ENCODE measurements at regions not wholly inside any gene's neighbourhood (a gene's known extent, or its start where the extent isn't known, plus 50 kb on each side); places are given as distances from the start of the nearest gene placed in this dataset.
"Not testable (repeated sequence)": the region's sequence is repeated elsewhere in the genome, so short reads cannot be mapped to it uniquely, and the experiment has no call there.

- peak; percentile 13 for DNase-seq
Observed at GRCh38 chr12:88733008-88733407, 152.7 kb upstream of the KITLG start.

DNA sequence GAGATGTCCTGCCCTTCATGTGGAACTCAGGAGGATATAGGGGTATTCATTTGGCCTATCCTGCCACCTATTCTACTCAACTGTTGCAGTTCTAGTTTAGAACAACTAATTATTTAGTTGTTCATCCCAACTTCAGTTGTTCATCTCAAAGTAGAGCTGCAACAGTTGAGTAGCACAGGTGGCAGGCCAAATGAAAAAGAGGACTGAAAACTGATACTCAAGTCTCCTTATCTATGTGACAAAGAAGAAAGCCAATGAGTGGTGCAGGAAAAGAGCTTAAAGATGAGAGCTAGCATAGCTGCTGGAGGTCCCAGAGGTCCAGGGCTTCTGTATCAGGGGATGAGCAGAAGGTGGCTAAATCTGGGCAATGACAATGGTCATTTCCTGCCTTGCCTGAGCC lies 148.9 kb upstream of the KITLG start:
- DNase-seq, result no peak

DNA sequence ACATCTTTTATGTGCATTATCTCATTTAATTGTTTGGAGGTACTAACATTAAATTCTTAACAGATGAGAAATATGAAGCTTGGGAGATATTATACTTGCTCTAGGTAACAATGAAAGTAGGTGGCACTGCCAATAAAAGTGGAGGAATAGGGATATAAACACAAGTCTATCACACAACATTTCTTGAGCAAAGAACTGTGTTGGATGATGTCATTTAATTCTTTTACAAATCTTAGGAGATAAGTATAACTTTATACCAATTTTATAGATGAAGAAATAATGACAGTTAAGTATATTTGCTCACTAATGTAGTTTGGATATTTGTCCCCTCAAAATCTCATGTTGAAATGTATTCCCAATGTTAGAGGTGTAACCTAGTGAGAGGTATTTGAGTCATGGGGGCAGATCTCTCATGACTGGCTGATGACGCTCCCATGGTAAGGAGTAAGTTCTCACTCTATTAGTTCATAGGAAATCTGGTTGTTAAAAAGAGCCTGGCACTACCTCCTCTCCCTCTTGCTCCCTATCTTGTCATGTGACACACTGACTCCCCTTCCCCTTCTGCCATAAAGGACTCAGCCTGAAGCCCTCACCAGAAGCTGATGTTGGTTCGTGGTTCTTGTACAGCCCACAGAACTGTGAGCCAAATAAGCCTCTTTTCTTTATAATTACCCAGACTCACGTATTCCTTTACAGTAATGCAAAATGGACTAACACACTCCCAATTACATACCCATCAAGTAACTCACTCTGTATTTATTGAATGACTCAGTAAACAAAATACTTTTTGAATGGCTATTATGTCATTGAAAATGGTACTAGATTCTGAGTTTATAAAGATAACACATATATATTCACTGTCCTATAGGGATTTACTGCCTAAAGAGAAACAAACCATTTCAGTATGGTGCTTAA lies 146.8 kb upstream of the KITLG start:
- DNase-seq, result no peak

DNA sequence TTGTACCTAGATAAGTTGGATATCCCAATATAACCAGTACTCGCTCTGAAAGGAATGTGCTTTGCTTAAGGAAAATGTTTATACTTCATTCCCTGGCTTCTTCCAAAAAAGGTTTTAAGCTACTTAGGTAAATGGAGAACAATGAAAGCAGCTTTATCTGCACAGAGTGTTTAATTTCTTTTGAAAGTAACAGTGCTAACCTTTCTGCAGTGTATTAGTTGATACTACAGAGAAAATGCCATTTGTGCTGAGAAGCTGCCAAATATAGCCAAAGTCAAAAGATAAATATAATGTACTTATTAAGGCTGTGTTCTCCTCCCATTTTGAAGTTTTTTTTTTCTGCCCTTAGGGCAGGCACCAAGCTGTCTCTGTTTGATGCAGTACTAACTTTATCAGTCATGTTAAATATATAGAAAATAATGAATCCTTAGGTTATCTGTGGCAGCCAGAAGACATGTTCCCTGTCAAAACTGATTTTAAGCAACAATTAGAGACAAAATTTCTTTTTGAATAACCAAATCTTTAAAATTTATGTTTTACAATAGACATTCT lies 145.4 kb upstream of the KITLG start:
- DNase-seq, result no peak

DNA sequence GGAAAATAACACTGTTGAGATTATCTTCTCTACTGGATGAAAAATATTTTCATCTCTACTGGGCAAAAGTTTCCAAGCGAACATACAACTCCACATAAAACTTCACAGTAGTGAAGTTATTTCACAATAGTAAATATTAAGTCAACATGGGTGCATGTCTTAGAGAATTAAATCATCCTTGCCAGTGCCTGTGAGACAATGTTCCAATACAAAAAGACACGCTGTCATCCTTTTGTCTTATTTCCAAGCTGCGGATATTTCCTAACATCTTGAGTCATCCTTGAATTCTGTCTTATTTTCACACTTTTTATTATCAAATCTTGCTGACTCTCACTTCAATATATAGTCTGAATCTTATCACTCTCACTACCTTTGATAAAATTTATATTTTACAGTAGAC lies 142.9 kb upstream of the KITLG start:
- DNase-seq, result no peak

DNA sequence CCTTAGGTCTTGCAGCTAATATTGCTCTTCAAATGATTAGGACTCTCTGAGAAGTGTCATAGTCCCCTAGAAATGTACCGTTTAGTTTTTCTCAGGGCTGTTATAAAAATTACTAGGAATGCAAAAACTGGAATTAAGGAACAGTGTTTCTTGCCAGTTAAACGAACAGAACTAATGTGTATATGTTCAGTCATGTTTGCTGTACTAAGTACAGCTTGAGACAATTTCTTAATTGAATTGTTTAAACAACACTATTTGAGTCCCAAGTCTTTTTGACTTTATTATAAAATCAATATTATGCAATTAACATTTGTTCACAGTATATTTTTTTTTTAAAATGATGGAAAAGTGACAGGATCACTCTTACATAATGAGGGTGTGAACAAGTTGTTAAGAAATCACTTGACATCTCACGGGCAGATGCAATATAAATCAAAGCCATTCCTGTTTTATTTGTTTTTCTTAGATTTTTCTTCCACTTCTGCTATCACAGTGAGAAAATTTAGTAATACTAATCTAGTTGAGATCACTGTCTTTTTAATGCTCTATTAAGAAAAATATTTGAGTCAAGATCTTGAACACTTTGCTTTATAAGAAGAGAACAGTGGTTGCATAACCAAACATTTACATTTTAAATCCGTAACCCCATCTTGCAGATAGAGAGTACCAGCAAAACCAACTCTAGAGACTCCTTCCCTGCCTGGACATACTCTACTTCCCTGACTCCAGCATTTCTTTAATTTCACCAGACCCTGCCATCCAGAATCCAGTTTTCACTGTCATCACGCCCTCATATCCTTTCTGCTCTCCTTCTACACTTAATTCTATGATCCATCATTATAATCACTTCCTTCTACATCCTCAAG lies 140.7 kb upstream of the KITLG start:
- no peak for DNase-seq

DNA sequence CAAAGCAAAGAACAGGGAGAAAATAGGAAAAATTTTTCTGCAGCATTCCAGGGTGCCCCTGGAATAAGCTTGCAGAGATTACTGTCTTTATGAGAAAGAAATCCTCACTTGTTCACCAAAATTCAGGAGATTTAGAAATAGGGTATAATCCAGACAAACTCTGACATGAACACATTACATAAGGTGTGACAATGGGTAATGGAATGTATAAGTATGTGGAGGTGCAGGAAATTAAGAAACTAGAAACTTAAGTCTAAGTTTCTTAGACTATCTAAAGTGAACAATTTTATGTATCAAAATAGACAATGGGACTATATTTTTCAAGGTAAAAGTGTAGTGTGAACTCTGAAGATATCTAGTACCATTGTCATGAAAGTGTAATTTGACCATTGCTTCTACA lies 140.0 kb upstream of the KITLG start:
- no peak for DNase-seq

- no peak for DNase-seq
Observed at GRCh38 chr12:88717188-88717587, 136.9 kb upstream of the KITLG start.

GRCh38 chr12:88716240-88716639 lies 136.0 kb upstream of the KITLG start:
- DNase-seq, result no peak

DNA sequence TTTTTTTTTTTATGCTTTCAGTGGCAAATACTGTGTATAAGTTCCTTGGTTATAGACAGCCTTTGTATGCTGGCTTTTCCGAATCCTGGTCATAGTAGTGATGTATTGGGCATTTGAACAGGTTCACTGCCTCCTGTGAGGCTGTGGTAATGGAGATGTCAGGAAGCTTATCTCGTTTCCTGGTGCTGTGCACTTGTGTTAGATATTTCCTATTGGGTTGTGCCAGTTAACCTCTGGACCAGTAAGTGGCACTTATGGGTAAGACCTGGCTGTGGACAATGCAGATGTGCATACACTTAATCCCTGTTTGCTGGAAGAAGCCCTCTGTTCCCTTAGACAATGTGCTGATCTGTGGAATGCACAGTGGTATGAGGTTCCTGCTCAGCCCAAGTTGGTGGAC lies 135.4 kb upstream of the KITLG start:
- no peak for DNase-seq

GRCh38 chr12:88714263-88714882 lies 134.1 kb upstream of the KITLG start:
- DNase-seq, result not testable (repeated sequence)

GRCh38 chr12:88707800-88708199 lies 127.5 kb upstream of the KITLG start:
- DNase-seq, result no peak

DNA sequence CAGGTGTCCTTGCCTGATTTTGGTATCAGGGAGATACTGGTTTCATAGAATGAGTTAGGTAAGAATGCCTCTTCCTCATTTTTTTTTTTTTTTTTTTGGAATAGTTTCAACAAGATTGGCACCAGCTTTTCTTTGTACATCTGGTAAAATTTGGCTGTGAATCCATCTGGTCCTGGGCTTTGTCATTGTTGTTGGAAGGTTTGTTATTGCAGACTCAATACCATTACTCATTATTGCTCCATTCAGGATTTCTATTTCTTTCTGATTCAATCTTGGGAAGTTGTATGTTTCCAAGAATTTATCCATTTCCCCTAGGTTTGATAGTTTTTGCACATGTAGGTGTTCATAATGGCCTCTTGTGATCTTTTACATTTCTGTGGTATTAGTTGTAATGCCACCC lies 126.0 kb upstream of the KITLG start:
- DNase-seq, result no peak

GRCh38 chr12:88703790-88704189 lies 123.5 kb upstream of the KITLG start:
- no peak for DNase-seq

DNA sequence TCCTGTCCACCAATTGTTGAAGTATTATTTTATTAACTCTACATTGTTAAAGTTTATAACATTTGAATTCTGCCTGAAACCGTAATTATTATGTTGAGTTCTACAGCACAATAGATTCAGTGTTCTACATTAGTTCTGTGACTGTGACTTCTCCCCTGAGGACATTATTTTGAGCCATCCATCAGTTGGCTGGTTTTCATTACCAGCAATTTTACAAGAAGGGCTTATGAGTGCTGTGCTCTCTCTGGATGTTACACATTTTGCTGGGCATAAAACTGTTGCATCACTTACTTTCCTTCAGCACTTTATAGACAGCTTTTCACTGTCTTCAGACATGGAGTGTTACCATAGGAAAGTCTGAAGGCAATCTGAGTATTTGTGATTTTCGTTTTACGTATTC lies 118.2 kb upstream of the KITLG start:
- no peak for DNase-seq

GRCh38 chr12:88693837-88694445 lies 113.7 kb upstream of the KITLG start:
- DNase-seq, result no peak

DNA sequence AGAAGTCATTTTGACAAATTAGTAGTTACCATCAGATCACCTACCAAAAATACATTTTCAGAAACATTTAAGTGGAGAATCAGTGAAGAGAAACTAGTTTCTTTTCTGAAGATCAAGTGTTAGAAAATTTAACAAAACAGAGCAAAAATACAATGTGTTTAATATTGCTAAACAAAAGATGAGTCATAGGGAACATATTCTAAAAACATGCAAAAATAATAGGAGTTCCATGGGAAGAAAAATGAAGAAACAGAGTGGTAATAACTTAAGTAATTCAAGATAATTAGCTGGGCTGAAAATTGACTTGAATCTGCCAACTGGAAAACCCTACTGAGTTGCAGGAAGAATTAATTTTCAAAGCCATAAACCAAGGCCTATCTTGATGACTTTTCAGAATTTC lies 111.5 kb upstream of the KITLG start:
- no peak for DNase-seq

DNA sequence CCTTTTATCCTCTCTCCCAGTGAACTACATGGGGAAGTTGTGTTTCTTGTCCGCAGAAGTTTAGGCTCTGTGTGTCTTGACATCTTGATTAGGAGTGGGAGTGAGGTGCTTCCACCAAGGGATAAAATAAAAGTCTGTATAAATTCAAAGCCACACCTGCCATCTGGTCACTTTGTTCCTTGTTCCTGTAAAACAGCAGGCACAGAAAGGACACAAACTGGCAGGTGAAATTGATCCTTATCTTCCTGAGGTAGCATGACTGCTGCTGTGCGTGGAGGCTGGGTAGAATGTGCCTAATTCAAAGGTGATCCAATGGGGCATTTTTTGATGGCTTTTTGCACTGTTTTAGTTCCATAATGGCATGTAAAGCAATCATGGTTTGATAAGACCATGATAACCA lies 104.3 kb upstream of the KITLG start:
- no peak for DNase-seq

GRCh38 chr12:88684170-88684569 lies 103.9 kb upstream of the KITLG start:
- DNase-seq, result no peak

- DNase-seq, result no peak
Observed at GRCh38 chr12:88683628-88684027, 103.4 kb upstream of the KITLG start.

DNA sequence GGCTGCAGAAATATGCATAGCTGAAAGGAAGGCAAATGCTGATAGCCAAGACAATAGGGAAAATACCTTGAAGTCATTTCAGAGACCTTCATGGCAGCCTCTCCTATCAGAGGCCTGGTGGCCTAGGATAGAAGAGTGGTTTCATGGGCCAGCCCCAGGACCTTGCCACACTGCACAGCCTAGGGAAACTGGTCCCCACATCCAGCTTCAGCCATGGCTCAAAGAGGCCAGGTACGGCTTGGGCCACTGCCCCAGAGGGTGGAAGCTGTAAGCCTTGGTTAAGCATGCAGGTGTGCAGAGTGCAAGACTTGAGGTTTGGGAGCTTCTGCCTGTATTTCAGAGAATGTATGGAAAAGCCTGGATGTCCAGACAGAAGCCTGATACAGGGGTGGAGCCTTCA lies 101.0 kb upstream of the KITLG start:
- DNase-seq, result no peak

- no peak for DNase-seq
Observed at GRCh38 chr12:88677464-88677863, 97.2 kb upstream of the KITLG start.

DNA sequence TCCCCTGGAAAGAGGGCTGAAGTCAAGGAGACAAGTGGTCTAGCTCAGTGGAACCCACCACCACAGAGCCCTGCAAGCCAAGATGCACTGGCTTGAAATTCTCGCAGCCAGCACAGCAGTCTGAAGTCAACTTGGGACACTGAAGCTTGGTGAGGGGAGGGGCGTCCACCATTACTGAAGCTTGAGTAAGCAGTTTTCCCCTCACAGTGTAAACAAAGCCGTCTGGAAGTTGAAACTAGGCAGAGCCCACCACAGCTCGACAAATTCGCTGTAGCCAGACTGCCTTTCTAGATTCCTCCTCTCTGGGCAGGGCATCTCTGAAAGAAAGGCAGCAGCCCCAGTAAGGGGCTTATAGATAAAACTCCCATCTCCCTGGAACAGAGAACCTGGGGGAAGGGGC lies 87.3 kb upstream of the KITLG start:
- peak; percentile 2 for DNase-seq

All from retina (tissue), 1 donor.